ENCODE measurements at regions not wholly inside any gene's neighbourhood (a gene's known extent, or its start where the extent isn't known, plus 50 kb on each side); places are given as distances from the start of the nearest gene placed in this dataset.

DNA sequence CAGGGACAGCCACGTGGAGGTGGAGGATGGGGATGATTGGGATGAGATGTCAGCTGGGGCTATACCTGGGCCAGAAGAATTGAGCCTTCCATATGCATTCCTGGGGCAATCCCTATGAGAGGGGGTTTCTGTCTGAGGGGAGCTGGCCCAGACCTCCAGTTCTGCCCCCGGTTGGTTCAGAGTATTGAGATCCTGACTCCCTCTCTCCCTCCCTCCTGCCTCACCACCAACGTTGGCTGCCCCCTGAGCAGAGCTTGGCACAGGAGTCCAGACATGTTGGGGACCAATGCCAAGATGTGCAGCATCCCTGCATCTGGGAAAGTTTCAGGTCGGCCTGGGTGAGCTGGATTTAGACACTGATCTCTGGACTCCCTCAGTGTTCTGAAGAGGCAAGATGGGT is 575.2 kb upstream of the MKI67 start:
- no peak for DNase-seq (ENCODE audit: low spot score)

DNA sequence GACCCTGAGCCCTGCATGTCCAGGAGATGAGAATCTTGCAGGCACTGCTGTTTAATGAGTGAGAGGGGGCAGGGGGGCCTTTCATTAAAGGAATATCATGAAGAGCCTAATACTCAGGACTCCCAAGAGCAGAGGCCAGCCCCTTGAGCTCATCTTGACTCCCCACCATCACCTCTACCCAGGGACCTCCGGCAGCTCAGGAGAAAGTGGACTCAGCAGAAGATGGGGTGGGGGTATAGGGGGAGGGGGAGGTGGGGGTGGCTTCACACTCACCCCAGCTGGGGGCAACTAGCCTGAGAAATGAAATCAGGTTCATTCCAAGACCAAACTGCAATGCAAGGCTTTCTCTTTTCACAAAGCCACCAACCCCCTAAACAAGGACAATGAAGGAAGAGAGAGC is 575.6 kb upstream of the MKI67 start:
- no peak for DNase-seq (ENCODE audit: low spot score)

DNA sequence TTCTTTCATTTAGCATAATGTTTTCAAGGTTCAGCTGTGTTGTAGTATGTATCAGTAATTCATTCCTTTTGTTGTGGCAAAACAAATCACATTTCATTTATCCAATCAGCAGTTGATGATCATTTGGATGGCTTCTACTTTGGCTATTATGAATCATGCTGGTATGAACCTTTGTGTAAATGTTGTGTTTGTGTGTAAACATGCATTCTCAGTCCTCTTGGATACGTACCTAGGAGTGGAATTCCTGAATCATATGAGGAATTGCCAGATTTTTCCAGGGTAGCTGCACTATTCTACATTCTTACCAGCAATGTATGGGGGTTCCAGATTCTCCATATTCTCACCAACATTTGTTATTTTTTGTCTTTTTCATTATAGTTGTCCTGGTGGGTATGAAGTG is 578.5 kb upstream of the MKI67 start:
- DNase-seq (ENCODE audit: low spot score) = no peak

DNA sequence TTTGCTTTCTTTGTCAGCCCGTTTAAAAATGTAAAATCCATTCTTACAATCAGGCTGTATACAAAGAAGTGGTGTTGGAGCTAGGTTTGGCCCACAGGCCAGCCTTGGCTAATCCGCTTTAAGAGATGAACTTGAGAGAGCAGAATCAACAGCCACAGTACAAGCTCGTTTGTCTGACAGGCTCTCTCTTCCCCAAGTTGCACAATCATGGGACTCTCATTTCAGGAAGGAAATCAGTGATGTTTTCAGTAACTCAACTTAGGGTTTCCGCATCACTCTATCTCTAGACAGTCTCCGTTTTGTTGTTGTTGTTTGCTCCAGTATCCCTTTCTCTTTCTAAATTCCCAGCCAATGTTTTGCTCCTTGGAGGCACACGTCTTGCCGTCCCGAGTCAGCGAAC is 582.0 kb upstream of the MKI67 start:
- no peak for DNase-seq (ENCODE audit: low spot score)

DNA sequence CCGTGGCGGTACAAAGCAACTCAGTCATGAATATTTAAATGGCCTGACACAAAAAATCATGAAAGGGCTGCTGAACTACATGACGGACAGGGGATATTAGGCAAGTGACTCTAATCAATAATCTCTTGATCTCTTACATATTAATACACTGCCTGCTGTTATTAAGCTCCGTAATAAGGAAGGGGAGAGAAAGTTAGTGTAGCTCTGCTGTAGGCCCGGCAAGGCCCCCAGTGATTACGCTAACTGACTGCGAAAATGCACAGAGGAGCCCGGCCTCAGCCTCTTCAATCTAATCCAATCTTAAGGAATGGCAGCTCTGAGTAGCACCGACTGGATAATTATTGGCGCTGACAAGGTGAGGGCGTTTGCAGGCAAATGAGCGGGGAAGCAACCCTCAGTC is 583.5 kb upstream of the MKI67 start:
- DNase-seq (ENCODE audit: low spot score) = no peak

DNA sequence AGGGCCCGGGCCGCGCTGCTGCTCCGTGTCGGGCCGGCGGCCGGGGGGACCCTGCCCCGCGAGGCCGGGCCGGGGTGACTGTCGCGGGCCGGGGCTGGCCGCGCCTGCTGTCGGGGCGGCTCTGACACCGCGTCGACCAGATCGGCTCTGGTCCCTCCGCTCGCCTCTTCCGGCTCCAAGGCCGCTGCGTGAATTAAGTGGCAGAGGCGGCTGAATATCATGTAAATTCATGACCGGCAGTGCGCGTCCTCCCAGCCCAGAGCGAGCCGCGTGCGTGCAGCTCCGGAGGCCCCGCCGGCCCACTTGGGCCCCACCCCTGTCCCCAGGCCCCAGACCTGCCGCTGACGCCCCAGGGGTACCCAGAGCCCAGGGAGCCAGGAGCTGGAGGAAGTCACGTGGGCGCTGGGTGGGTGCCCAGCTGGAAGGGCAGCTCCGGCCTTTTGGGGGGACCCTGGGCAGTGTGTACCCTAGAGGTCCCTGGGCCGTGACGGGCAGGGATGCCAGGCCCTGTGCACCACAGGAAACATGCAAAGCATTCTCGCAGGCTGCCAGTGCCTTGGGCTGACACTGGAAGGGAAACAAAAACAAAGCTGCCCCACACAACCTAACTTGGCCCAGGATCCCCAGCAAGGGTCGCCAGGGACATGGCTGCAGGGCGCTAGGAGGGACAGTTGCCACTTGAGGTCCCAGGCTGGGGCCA is 584.0 kb upstream of the MKI67 start:
- peak; percentile 89 for DNase-seq (ENCODE audit: low spot score)

DNA sequence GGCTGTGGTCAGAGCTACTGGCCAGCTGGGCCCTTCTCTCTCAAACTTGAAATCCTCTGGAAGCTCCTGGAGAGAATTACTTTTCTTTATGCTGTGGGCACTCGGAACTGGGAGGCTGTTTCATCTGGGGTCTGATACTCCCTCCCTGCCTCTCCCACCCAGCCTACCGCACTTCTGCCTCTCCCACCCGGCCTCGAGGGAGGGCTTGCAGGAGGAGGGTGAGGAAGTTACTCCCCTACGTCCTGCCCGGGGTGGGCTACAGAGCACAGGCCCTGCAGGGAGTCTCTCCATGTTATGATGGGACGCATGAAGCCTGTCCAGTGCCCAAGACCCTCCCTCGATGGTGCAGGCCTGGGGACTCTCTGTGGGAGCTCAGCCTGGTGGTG is 584.6 kb upstream of the MKI67 start:
- DNase-seq (ENCODE audit: low spot score) = peak; percentile 87

DNA sequence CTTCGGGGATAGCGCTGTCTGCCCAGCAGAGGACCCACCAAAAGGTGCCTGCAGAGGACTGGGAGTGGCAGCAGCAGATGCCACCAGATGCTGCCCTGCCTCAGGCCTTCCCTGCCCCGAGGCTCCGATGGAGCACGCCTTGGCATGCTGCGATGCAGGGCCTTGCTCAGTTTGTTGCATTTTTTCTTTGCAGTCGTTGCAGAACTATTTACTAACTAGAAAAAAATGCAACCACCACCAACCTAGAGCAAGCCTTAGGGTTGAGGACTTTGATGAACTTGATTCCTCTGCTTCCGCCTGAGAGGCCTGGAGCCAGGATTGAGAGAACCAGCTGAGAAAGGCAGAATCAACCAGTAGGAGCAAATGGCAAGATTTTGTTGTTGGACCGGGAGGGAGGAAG is 585.6 kb upstream of the MKI67 start:
- DNase-seq (ENCODE audit: low spot score) = no peak

DNA sequence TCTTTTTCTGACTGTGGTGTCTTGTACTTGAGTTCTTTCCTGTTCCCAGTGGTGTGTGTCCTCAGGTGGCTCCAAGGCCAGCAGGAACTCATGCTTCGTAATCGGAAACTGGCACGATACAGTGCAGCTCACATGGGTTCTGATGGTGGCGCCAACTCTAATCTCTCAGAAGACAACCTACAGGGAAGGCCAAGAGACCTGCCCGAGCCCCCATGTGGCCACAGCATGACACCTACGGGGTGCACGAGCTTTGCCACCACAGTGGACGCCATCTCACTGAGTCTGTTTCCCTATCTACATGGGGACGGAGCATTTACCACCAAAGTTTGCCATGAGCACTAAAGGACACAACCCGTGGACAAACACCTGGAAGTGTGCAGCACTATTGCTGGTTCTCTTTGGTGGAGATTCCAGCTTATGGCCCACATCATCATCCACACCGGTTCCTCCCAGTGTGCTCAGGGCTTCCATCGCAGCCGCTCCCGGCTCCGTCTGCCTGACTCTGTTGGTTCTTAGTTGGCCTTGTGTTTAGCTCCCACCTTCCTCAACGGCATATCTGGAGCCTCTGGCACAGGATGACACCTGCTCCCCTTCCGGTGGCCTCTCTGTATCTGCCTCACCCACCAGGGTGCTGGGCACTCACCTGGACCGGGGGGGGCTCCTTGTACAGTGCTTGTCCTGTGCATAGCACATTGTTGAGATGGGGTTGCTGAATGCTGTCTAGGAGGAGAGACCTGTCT is 586.6 kb upstream of the MKI67 start:
- peak; percentile 84 for DNase-seq (ENCODE audit: low spot score)

DNA sequence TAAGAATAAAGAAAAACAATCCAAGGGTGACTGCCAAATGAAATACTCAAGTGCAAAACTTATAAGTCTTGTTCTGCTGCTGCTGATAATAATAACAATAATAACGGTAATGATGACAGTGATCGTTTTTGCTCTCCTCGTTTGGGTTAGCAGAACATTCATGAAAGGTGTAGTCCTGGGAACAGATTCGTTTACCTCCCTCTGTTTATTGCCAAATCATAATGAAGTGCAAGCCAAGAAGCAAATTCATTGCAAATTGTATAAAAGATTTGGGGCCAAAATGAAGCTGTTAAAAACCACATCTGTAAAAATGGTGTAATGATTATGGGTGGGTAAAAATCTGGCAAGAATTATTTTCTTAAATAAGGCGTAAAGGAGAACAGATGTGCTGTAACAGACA is 587.2 kb upstream of the MKI67 start:
- no peak for DNase-seq (ENCODE audit: low spot score)

DNA sequence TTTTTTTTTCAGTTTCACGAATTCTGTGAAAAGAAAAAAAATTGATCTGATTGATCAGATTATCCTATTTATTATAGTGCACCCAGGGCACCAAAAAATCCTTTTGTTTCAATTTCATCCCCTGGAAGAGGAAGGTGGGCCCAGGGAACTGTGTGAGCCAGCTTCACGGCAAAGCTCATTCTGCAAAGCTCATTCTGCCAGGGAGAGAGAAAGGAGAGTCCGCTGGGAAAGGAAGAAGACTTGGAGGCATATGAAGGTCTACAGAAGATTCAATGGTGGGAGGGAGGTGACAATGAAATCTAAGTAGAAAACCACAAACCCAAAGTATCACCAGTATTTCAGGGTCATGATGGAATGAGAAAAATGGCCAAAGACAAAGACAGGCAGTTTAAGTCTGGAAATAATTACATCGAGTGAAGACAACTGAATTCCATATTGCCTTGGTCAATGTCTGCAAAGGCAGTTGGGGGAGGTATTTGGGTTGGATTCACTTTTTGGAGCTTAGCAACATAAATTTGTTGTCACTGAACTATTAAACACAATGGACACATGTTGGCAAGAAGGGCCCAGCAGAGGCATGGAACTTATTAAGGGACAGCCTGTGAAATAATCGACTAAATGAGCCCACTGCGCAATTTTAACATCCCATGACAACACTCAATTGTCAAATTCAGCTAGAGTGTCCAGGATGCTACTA is 587.8 kb upstream of the MKI67 start:
- DNase-seq (ENCODE audit: low spot score) = no peak

DNA sequence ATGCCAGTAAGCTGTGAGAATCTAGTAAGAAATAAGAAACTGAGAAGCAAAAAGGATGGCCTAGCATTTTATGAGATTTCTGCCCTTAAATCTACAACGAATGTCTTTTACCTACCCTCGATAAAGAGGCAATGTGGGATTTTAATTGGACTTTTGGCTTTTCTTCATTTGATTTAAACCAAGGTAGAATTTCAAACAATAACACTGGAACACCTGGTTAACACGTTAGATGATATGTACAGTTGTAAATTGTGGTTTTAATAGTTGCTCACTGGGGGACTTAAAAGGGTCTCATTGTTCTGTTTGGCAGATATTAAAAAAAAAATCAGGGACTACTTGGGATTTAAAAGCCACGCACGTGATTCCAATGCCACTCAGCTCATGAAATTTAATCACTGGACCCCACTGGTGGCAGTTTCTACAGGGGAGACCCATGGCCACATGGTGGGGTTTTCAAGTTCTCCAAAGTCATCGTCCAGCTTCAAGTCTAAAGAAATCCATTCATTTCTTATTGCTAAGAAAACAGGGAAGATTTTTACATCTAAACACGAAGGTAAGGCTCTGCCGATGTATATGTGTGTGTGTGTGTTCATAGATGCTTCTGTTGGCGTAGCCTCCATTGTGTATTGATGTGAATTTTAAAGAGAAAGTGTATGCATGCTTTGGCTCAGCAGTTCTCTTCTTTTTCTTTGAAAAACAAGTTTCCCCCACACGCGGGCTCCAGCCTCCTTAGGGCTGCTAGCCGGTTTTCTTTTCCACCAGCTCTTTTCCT is 588.6 kb upstream of the MKI67 start:
- no peak for DNase-seq (ENCODE audit: low spot score)

DNA sequence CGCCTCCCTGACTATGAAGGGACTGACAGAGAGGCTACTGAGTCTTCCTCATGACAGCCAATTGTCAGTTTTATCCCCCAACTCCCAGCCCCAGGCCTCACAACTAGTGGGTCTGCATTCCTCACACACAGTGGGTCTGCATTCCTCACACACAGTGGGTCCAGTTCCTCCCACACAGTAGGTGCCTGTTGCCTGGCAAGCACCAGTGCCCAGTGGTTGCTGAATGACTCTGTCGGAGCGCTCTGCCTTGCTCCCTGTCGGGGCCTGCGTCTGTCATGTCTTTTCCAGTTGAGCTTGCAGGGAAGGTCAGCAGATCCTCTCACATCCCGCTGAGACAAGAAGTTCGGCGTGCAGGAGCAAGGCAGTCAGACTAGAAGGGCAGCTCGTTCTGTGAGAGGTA is 590.0 kb upstream of the MKI67 start:
- no peak for DNase-seq (ENCODE audit: low spot score)

DNA sequence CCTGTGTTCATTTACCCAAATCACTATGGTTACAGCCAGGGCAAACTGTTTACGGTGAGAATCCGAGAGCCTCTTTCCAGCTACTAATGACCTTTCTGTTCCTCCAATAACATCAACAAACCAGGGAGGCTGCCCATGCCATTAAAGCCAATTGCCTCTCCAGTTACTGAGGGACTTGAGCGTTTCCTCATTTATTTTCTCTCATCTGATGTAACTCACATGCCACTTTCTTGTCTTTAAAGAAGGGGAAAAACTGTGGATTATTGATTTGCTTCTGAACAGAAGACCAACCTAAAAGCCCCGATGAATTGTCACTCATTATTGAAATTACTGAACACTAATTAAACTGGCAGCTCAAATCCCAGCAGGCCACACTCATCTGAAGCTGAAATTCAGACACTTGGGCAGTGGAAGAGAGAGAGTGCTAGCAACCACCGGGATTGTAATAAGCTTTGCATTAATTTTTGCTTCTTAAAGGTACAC is 595.8 kb upstream of the MKI67 start:
- no peak for DNase-seq (ENCODE audit: low spot score)

DNA sequence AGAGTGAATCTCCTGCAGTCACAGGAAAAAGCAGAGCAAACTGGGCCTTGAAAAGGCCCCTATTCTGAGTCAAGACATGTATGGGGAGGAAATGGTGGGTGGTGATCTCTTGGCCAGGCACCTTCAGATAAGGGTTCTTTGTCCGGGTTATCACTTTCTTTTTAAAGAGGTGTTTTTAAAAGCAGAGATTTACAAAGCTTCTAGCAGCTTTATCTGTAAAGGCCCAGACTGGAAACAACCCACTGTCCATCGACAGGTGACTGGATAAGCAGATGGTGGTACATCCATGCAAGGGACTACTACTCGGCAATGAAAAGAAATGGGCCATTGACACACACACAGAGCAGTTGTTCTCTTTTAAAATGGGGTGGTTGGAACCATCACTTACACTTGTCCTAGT is 596.7 kb upstream of the MKI67 start:
- DNase-seq (ENCODE audit: low spot score) = no peak

DNA sequence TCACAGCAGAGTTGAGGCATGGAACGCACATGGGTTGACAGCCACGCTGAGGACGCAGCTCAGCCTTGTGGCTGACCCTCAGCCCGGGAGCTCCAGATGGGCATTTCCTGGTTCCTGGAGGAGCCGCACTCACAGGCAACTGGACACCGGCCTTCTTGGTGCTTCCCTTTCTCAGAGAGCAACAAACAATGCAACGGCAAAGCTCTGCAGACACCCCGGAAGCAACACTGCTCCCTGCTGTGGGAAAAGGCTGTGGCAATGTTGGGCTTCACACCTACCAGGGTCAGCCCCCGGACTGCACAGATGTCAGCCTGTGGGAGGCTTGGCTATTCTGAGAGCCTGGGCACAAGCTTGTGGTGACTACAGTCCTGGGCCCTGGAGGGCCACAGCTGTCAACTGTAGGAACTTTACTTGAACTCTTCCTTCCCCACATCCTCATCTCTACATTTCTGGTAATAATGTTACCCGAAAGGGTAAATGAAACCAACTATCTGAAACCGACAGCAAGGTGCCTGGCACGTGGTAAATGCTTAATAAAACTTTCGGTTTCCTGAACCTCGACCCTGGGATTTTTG is 597.5 kb upstream of the MKI67 start:
- no peak for DNase-seq (ENCODE audit: low spot score)

DNA sequence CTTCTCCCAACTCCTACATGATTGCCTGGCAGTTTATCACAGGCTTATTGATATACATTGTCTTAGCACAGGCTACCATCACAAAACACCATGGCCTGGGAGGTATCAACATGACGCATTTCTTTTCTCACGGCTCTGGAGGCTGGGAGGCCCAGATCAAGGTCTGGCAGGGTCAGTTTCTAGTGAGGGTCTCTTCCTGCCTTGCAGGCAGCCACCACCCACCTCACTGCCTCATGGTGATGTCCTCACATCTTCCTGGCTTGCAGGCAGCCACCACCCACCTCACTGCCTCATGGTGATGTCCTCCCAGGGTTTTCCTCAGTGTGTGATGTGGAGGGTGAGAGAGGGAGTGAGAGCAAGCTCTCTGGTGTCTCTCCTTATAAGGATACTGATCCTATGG is 599.3 kb upstream of the MKI67 start:
- no peak for DNase-seq (ENCODE audit: low spot score)

DNA sequence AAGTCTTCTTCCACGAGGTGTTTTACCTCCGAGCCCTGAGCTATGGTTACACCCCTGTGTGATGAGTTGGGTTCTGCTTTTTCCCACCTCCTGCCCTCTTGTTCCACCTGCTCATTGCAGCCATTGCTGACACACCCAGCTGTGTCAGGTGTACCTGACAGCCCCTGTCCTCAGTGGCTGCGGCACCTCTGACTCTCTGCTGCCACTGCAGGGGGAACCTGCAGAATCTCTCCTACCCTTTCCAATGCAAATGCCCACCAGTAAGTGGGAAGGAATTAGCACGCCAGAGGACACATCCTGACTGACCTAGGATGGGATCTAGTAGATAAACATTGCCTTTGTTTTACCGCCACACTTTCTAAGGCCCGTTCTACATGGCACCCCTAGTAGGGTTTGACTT is 600.9 kb upstream of the MKI67 start:
- DNase-seq (ENCODE audit: low spot score) = no peak

DNA sequence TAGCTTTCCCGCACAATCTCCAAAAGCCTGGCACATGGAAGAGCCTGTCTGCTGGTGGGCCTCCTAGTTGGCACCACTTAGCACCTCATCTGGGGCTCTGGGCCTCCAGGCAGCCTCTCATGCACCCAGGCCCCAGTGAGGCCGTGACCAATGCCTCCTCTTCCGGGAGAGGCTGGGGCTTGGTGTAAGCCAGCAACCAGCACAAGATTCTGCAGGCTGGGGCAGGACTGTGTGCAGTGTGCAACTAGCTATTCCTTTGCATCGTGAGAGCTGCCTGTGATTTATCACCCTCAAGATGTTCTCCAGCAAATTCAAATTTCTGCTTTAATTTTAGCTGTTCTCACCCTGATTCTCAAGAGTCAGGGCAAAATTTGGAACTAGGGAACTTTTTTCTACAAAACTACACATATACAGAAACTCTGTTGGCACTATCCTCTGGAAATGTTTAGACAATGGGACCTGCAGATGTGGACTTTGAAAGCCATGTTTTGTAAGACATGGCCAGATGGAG is 603.7 kb upstream of the MKI67 start:
- DNase-seq (ENCODE audit: low spot score) = no peak

DNA sequence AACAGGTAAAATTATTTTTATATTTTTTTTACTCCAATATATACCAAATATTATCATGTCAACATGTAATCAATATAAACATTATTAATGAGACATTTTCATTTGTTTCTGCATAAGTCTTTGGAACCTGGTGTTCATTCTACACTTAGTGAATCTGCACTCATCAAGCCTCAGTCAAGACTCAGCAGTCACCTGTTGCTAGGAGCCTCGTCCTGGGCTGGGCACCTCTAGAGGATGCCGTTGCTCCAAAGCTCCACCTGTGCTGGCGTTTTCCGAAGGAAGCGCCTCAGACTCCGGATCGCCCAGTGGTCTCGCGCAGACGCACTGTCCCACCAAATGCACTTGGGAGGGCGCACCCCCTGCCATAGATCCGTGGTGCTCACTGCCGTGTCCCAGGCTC is 604.7 kb upstream of the MKI67 start:
- no peak for DNase-seq (ENCODE audit: low spot score)

DNA sequence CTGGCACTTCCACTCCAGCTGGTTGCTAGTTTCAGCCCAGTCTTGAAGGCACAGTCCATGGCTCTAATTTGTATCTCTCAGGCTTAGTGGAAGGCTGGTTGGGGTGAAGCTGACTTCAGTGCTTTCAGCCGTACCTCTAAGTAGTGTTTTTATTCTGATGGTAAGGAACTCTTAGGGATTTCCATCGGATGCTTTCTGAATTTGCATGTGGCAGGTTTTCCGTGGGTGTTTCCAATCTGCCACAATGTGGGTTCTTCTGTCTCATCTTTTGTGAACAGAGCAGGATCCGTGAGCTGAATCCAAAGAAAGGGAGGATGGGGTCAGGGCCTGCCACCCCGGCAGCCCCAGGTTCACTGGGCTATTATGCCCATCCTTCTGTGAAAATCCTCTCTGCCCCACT is 607.9 kb upstream of the MKI67 start:
- DNase-seq (ENCODE audit: low spot score) = peak; percentile 18

All from mesenteric fat pad (tissue), 1 donor.